Transverse colon (tissue), 4 donors: ENCODE measurements at regions not wholly inside any gene's neighbourhood (a gene's known extent, or its start where the extent isn't known, plus 50 kb on each side); places are given as distances from the start of the nearest gene placed in this dataset.

ENCODE experiments used
- CTCF ChIP-seq, 5 experiments: fragments of 200-600 bp in 3 of 5; fragments of 450-650 bp in 2 of 5; sonication (generic) in 3 of 5; IDR thresholded peaks; 1 replicate in 2 of 5; 2 replicates in 3 of 5; pipeline ENCODE4 v1.5.1; 2016 to 2017; ENCODE audit warnings: antibody characterized with exemption in 5 of 5, inconsistent platforms in 3 of 5, mild to moderate bottlenecking in 2 of 5, moderate library complexity in 1 of 5
- POLR2A ChIP-seq: fragments of 450-650 bp; IDR thresholded peaks from one replicate; pipeline ENCODE4 v1.6.1; 2016; ENCODE audit warnings: antibody characterized with exemption, mild to moderate bottlenecking, moderate library complexity
- POLR2AphosphoS5 ChIP-seq, 3 donors: sonication (generic); formaldehyde crosslinking; IDR thresholded peaks; one replicate each; pipeline ENCODE4 v1.6.1; 2016; ENCODE audit warnings: antibody characterized with exemption in 3 of 3

- TF ChIP-seq CTCF (IDR thresholded peaks at IDR 0.05) (no peak), POLR2A (no peak), POLR2AphosphoS5 (IDR thresholded peaks at IDR 0.05) (no peak)
Measured at GRCh38 chr3:102790747-102791325, 356.0 kb downstream of the ZPLD1 start.
